ENCODE measurements at regions not wholly inside any gene's neighbourhood (a gene's known extent, or its start where the extent isn't known, plus 50 kb on each side); places are given as distances from the start of the nearest gene placed in this dataset.
"Not testable (repeated sequence)": the region's sequence is repeated elsewhere in the genome, so short reads cannot be mapped to it uniquely, and the experiment has no call there.

GRCh38 chr1:113269168-113269963 is 120.9 kb upstream of the MAGI3 start:
- DNase-seq = no peak

GRCh38 chr1:113271039-113271438 is 119.3 kb upstream of the MAGI3 start:
- DNase-seq = no peak

GRCh38 chr1:113275083-113275482 is 115.2 kb upstream of the MAGI3 start:
- DNase-seq = no peak

GRCh38 chr1:113275691-113276090 is 114.6 kb upstream of the MAGI3 start:
- DNase-seq = no peak

GRCh38 chr1:113276507-113276906 is 113.8 kb upstream of the MAGI3 start:
- no peak for DNase-seq

- no peak for DNase-seq
These were observed 111.9 kb upstream of the MAGI3 start for GRCh38 chr1:113278371-113278770.

GRCh38 chr1:113278777-113279176 is 111.5 kb upstream of the MAGI3 start:
- DNase-seq = no peak

GRCh38 chr1:113279776-113280391 is 110.4 kb upstream of the MAGI3 start:
- no peak for DNase-seq

- no peak for DNase-seq
These were observed 109.7 kb upstream of the MAGI3 start for GRCh38 chr1:113280581-113280980.

- DNase-seq = no peak
These were observed 108.8 kb upstream of the MAGI3 start for GRCh38 chr1:113281550-113281949.

- DNase-seq = no peak
These were observed 108.1 kb upstream of the MAGI3 start for GRCh38 chr1:113282008-113282892.

- no peak for DNase-seq
These were observed 107.4 kb upstream of the MAGI3 start for GRCh38 chr1:113282893-113283285.

GRCh38 chr1:113283914-113284313 is 106.4 kb upstream of the MAGI3 start:
- no peak for DNase-seq

GRCh38 chr1:113286156-113286555 is 104.2 kb upstream of the MAGI3 start:
- DNase-seq = no peak

GRCh38 chr1:113291777-113292602 is 98.3 kb upstream of the MAGI3 start:
- no peak for DNase-seq

GRCh38 chr1:113292603-113293255 is 97.6 kb upstream of the MAGI3 start:
- DNase-seq = no peak

- DNase-seq = no peak
These were observed 97.1 kb upstream of the MAGI3 start for GRCh38 chr1:113293256-113293626.

- no peak for DNase-seq
These were observed 92.6 kb upstream of the MAGI3 start for GRCh38 chr1:113297749-113298148.

- DNase-seq = no peak
These were observed 91.4 kb upstream of the MAGI3 start for GRCh38 chr1:113298941-113299340.

- no peak for DNase-seq
These were observed 87.7 kb upstream of the MAGI3 start for GRCh38 chr1:113302636-113303035.

GRCh38 chr1:113303267-113303666 is 87.0 kb upstream of the MAGI3 start:
- no peak for DNase-seq

GRCh38 chr1:113305029-113305428 is 85.3 kb upstream of the MAGI3 start:
- not testable (repeated sequence) for DNase-seq
